Gastroesophageal sphincter (tissue), 3 donors: ENCODE measurements at regions not wholly inside any gene's neighbourhood (a gene's known extent, or its start where the extent isn't known, plus 50 kb on each side); places are given as distances from the start of the nearest gene placed in this dataset.

Source experiments
- CTCF ChIP-seq, 4 experiments: fragments of 200-600 bp in 2 of 4; fragments of 450-650 bp in 2 of 4; sonication (generic) in 1 of 4; IDR thresholded peaks; one replicate each; pipeline ENCODE4 v1.5.1; 2017 to 2019; ENCODE audit warnings: antibody characterized with exemption in 4 of 4, mild to moderate bottlenecking in 2 of 4, moderate library complexity in 2 of 4
- POLR2A ChIP-seq, 2 donors: fragments of 450-650 bp; IDR thresholded peaks; one replicate each; pipeline ENCODE4 v1.6.1; 2017; ENCODE audit warnings: antibody characterized with exemption in 2 of 2, mild to moderate bottlenecking in 2 of 2, moderate library complexity in 1 of 2
- POLR2AphosphoS5 ChIP-seq: sonication (generic); formaldehyde crosslinking; IDR thresholded peaks from one replicate; pipeline ENCODE4 v1.6.1; 2017; ENCODE audit warnings: antibody characterized with exemption

DNA sequence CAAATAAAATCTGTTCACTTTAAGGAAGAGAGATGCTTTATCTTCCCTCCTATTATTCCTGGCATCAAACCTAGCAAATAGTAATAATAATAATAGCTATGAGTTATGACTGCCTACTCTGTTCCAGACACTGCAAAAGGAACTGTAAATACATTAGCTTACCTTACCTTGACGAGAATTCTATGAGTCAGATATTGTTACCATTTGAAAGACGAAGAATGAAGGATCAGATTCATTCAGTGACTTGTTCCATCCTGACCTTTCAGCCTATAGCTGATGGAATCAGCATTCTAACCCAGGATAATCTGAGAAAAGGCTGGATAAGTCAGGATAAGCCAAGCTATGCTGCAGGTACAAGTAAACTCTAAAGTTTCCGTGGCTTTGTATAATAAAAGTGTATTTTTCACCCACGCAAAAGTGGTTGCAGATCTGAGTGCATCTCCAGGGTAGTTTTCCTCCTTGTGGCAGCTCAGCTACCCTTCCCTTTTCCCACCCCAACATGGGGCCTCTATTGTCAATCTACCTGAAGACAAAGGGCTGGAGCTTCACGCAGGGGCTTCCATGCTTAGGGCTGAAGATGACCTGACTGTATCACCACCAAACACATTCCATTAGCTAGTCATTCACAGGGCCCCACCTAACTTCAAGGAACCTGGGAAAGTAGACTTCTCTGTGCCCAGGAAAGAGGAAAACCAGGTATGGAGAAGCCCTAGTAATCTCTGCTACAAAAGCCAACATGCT lies 57.2 kb upstream of the CCND2 start:
- TF ChIP-seq CTCF (IDR thresholded peaks at IDR 0.05) (no peak), POLR2AphosphoS5 (no peak), POLR2A (IDR thresholded peaks at IDR 0.05) (no peak)
